HG03045 (cell line): ENCODE measurements at regions not wholly inside any gene's neighbourhood (a gene's known extent, or its start where the extent isn't known, plus 50 kb on each side); places are given as distances from the start of the nearest gene placed in this dataset.
A peak's percentile ranks its signal among the peaks of the same experiment; 100 is the strongest.
"Not testable (repeated sequence)": the region's sequence is repeated elsewhere in the genome, so short reads cannot be mapped to it uniquely, and the experiment has no call there.

Experiments used
- ATAC-seq: cut with Tn5 transposase; IDR thresholded peaks from one replicate; pipeline ENCODE4 v1.9.1; 2021; ENCODE audit warnings: mild to moderate bottlenecking, moderate library complexity; ENCODE audit not compliant: unreplicated experiment

DNA sequence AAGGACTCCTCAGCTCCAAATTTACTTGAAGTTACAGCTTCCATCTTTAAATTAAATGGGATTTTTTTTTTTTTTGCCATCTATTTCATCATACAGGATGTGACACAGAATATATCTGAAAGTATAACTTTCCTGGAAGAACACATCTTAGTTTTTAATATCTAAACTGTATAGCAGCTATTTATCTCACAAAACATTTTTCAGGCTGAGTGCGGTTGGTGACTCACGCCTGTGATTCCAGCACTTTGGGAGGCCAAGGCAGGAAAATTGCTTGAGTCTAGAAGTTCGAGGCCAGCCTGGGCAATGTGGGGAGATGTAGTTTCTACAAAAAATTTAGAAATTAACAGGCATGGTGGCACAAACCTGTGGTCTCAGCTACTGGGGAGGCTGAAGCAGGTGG is 142.3 kb upstream of the KCNJ18 start:
- ATAC-seq: not testable (repeated sequence)

GRCh38 chr17:21551081-21551881 is 141.0 kb upstream of the KCNJ18 start:
- peak; percentile 68 for ATAC-seq

GRCh38 chr17:21558921-21559320 is 133.4 kb upstream of the KCNJ18 start:
- not testable (repeated sequence) for ATAC-seq

GRCh38 chr17:21564262-21564661 is 128.1 kb upstream of the KCNJ18 start:
- ATAC-seq: no peak

GRCh38 chr17:21564757-21565156 is 127.6 kb upstream of the KCNJ18 start:
- not testable (repeated sequence) for ATAC-seq

GRCh38 chr17:21570427-21570826 is 121.9 kb upstream of the KCNJ18 start:
- not testable (repeated sequence) for ATAC-seq

DNA sequence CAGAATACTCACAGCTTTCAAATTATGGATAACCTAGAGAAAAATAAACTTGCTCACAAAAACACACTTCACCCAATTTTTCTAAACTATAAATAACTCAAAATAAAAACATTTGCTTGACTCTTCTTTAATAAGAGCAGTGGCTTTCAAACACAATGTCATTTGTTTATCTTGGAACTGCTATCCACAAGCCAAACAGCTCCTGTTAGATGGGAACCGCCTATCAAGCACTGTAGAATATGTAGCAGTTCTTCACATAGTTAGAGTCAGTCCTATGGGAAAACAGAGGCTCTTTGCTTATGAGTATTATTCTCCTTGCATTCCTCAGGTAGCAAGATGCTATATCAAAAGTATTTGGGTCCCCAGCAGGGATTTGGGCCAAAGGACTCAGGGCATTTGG is 120.2 kb upstream of the KCNJ18 start:
- ATAC-seq: not testable (repeated sequence)

- ATAC-seq: not testable (repeated sequence)
These were observed 118.9 kb upstream of the KCNJ18 start for GRCh38 chr17:21573271-21573960.

DNA sequence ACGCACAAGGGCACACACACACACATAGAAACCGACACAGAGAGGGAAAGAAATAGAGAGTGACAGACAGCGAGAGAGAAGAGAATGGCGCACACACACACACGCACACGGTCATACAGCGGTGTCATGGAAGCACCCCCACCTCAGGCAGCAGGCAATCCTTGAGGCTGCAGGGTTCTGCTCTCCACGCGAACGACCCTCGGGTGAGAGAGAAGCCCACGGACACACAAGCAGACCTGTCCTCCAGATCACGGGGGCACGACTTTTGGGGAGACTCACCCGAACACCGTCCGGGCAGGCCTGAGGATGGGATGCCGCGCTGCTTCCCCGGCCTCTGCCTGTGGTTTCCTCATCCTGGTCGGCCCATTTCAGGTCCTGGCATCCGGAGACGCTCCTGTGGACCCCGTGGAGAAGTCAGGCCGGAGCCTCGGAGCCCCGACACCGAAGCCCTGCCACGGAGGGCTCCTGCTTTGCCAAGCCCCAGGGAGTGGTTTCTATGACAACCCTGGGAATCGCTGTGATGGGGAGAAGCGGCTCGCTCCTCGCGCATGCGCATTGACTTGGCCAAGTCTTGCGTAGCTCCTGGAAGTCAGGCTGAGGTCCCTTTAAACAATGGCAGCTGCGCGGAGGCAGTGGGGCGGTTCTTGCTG is 118.2 kb upstream of the KCNJ18 start:
- no peak for ATAC-seq

DNA sequence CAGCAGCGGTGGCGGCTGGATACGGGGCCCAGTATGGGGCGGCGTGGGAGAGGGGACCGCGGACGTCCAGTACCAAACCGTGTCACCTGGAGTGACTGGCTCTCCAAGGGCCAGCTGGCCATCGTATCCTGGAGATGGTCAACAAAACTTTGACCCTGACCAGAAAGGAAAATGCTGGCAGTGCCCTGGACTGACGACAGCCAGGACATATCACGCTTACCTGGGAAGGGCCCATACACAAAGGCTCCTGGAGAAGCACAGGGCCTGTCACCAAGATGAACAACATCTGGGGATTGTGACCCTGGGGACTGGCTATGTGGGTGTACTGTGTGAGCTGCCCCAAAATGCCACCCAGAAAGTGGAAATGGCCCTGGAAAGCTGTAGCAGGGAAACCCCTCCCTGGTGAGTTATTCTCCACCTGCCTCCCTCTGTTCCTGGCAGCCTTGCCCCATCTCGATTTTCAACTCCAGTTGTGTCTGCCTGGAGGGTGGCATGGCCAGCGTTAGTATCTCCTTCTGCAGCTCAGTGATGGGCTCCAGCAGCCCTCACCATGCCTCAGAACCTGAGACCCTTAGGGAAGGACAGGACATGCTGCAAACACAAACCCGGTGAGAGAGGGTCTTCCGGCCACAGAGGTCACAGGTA is 117.6 kb upstream of the KCNJ18 start:
- not testable (repeated sequence) for ATAC-seq

DNA sequence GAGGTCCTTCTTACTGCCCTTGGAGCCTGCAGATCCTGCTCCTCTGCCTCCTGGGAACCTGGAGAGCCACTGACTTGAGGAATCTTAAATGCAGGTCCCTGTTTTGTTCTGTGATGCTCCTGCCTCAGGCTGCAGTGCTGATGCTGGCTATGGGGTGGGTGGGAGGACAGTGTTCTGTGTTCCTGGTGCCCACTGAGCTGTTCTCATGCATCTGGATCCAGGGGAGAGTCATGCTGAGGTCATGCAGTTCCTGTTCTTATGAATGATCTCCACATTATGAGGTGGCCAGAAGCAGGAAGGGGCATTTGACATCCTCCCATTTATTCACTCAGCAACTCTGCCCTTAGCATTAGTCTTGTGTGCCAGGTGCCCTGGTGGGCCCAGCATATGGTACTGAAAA is 113.5 kb upstream of the KCNJ18 start:
- ATAC-seq: not testable (repeated sequence)

DNA sequence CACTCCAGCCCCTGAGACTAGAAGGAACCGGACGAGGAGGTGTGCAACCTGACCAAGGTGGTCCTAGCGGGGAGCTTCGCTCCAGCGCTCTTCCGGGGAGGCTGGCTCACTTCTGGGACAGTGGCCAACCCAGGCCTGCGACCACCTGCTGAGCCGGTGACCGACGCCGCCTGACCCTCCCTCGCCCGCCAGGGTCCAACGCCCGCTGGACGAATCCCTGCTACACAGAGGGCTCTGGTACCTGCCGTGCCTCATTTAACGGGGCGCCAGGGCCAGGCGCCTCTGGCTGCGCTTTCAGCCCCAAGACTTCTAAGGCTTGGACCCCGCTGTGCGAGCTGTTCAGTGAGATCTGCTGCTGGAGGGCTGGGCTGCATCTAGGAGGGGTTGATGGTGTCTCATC is 99.5 kb upstream of the KCNJ18 start:
- no peak for ATAC-seq

DNA sequence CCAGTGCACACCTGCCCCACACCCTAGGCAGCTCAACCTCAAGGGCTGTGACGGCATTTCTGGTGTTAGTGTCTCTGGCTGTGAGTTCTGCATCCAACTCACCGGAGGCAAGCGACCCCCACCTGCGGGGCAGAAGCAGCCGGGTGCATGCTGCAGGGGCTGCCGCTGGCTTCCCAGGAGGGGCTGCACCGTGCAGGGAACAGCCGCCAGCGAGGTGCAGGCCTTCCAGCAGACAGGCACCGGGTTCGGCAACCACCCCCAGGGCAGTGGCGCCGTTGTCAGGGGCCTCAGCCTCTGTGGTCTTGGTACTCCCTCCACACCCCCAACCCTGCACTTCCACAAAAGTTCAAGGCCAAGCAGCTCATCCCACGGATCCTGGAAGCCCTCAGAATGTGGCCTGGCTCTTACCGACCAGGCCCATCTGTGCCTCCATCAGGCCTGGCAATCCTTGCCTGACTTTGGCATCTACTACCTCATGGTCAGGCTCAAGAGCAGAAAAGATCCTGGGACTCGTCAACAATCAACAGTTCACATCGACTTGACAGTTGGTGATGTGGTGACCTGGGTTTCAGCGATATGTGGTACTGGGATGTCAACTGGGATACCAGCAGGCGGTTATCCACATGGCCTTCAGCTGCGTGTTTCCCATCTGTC is 98.7 kb upstream of the KCNJ18 start:
- ATAC-seq: not testable (repeated sequence)

DNA sequence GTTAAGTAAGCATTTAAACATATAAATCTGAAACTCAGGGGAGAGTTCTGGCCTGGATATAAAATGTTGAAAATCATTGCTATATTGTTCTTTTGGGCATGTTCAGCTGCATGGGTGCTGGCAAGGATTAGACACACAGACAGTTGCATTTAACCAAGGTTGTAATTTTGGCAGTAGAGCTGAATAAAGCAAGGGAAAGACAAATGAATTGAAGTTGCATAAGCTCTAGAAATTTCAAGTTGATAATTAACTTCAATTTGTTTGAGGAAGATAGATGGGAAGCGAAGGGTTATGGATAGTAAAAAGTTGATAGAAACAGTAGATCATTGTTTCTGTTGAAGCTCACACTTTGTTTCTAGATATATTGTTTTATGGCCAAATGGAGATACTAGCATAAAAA is 97.2 kb upstream of the KCNJ18 start:
- no peak for ATAC-seq

DNA sequence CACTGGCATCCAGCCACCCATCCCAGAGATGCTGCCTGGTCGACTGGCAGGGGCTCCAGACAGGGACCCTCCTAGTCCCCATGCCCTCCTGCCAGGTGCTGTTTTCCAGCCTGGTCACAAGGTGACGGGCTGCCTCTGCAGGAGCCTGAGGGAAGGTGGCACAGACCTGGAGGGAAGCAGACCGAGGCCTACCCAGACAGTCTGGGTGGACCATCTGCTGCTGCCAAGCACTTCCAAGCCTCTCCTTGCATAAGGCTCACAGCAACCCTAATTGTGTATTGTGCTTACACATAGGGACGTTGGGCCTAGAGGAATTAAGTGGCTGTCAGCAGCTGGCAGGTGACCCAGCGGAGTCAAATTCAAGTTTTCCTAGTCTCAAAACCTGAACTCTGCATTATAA is 90.1 kb upstream of the KCNJ18 start:
- ATAC-seq: no peak

DNA sequence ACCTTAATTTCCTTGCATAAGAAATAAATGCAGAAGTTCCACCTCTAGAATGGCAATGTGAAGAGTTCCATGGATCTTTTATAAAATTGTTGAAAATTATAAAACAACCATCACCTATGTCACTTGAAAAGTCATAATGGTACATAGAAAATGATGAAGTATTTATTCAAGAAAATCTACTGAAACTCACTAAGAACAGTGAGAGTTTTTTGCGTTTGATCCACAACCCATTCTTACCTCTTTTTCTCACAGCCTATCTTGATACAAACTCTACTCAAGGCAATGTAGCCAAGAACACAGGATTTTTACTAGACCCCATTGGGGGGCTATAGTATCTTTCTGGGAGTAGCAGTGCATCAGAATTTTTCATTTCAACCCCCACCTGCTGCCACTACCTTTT is 89.0 kb upstream of the KCNJ18 start:
- ATAC-seq: not testable (repeated sequence)

DNA sequence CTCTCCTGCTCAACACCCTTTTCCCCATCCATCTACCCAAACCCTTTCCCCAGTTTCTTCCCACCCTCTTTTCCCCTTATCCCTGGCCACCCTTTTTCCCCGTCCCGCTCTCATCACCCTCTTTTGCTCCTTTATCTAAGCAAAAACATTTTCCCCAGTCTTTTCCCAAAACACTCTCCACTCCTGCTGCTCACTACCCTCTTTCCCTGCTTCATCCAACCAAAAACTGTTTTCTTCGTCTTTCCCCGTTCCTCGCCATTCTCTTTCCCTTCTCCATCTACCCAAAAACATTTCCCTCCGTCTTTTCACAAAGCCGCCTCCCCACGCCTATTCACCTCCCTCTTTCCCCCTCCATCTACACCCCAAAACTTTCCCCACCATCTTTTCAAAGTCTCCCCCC is 80.9 kb upstream of the KCNJ18 start:
- ATAC-seq: not testable (repeated sequence)

GRCh38 chr17:21612123-21613070 is 79.9 kb upstream of the KCNJ18 start:
- not testable (repeated sequence) for ATAC-seq

DNA sequence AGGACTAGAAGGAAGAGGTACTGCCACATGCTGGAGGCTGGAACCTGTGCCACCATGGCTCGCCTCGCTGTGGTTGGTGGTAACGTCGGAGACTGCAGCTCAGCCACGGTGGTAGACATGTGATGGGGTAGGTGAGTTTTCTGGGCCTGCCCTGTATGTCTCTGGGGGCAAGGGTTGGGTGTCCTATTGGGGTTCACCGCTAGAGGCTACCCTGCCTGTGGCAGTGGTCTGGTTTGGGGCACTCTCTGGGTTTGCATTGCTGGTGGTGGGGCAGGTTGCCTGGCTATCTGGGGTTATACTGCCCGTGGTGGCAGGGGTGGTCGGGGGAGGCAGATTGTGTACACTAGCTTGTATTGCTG is 79.3 kb upstream of the KCNJ18 start:
- no peak for ATAC-seq

DNA sequence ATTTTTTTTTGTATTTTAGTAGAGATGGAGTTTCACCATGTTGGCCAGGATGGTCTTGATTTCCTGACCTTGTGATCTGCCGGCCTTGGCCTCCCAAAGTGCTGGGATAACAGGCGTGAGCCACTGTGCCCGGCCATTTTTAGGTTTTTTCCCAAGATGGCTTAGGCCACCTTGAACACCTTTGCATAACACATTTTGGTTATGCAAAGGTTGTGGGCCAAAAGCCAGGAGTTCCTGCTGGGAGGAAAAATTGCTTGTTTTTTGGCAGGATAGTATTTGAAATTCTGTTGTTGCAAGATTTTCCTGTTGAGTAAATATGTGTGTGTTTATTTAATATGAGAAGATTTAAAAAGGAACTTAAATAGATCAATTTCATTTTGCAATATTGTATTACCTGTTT is 65.3 kb upstream of the KCNJ18 start:
- not testable (repeated sequence) for ATAC-seq
